ENCODE measurements at regions not wholly inside any gene's neighbourhood (a gene's known extent, or its start where the extent isn't known, plus 50 kb on each side); places are given as distances from the start of the nearest gene placed in this dataset.

GRCh38 chr6:169385237-169385880 is 131.7 kb upstream of the THBS2 start:
- H3K4me1 Mint-ChIP-seq: no peaks in the 10 kb centered on the region
- H3K36me3 Mint-ChIP-seq (ENCODE audit: low read depth): no peaks in the 10 kb centered on the region
- peaks cover 8% of the 10 kb centered on the region for H3K27me3 Mint-ChIP-seq

DNA sequence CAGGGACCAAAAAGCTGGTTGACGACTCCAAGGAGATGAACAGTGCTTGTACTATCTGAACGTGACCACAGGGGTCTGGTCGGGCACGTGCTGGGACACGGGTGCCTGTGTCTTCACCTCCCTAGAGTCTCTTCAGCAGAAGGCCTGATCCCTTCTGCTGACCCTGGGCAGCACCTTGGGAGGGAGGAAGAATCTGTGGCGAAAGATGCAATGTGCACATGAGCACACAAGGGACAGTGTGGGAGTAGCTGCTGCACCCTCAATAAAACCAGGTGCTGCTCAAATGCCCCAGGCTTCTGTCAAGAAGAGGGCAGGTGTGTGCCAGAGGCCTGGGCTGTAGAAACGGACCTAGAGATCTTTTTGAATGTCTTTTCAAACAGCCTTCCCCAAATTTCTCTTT is 130.6 kb upstream of the THBS2 start:
- Mint-ChIP-seq H3K9me3 (peaks cover 4% of the 10 kb centered on the region), H3K4me1 (no peaks in the 10 kb centered on the region), H3K27me3 (peaks cover 10% of the 10 kb centered on the region), H3K36me3 (ENCODE audit: low read depth) (no peaks in the 10 kb centered on the region), H3K4me3 (no peak overlapping the region), H3K27ac (no peak overlapping the region)
- no peak for ATAC-seq (replicated peaks)

More at GRCh38 chr6:169385237-169385880, 131.7 kb upstream of the THBS2 start:
- Mint-ChIP-seq H3K4me3 (no peak overlapping the region), H3K27ac (no peak overlapping the region), H3K9me3 (peaks cover 11% of the 10 kb centered on the region)
- no peak for ATAC-seq (replicated peaks)

GRCh38 chr6:169383265-169383664 is 129.6 kb upstream of the THBS2 start:
- Mint-ChIP-seq H3K27me3 (peaks cover 15% of the 10 kb centered on the region), H3K4me1 (no peaks in the 10 kb centered on the region), H3K9me3 (peaks cover 4% of the 10 kb centered on the region), H3K27ac (no peak overlapping the region), H3K36me3 (ENCODE audit: low read depth) (no peaks in the 10 kb centered on the region), H3K4me3 (no peak overlapping the region)
- no peak for ATAC-seq (replicated peaks)

DNA sequence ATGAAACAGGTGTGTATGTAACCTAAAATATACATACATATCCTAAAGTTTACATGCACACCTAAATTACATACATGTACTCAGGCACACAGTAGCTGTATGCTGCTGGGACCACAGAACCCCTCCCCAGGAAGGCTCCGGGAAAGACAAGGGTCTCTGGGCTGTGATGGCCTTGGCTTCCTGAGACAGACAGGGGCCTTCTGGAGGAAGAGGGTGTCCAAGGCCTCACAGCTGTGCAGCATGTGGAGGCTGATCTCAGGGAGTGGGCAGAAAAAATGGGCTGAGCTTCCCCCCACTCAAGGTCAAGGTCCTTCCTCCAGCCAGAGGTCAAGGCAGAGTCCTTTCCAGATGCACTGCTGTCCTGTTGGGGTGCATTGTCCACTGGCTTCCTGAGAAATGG is 129.1 kb upstream of the THBS2 start:
- H3K9me3 Mint-ChIP-seq: peaks cover 4% of the 10 kb centered on the region
- H3K27me3 Mint-ChIP-seq: peaks cover 13% of the 10 kb centered on the region
- H3K4me3 Mint-ChIP-seq: no peak overlapping the region
- H3K36me3 Mint-ChIP-seq (ENCODE audit: low read depth): no peaks in the 10 kb centered on the region
- ATAC-seq (replicated peaks): no peak
- no peaks in the 10 kb centered on the region for H3K4me1 Mint-ChIP-seq
- no peak overlapping the region for H3K27ac Mint-ChIP-seq

DNA sequence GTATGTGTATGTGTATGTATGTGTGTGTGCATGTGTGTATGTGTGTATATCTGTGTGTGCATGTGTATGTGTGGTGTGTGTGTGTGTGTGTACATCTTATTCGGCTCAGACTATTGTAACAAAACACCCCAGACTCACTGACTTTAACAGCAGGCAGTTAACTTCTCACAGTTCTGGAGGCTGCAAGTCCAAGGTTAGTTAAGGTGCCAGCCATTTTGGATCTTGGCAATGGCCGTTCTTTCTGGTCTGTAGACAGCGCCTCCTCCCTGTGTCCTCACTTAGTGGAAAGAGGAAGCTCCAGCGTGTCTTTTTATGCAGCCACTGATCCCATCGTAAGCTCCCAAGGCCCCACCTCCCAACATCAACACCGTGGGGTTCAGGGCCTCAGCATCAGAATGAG is 128.3 kb upstream of the THBS2 start:
- no peaks in the 10 kb centered on the region for H3K4me1 Mint-ChIP-seq
- no peak overlapping the region for H3K27ac Mint-ChIP-seq
- peaks cover 10% of the 10 kb centered on the region for H3K27me3 Mint-ChIP-seq
- ATAC-seq (replicated peaks): no peak
- peaks cover 4% of the 10 kb centered on the region for H3K9me3 Mint-ChIP-seq
- no peaks in the 10 kb centered on the region for H3K36me3 Mint-ChIP-seq (ENCODE audit: low read depth)
- no peak overlapping the region for H3K4me3 Mint-ChIP-seq

GRCh38 chr6:169380493-169380892 is 126.8 kb upstream of the THBS2 start:
- H3K4me1 Mint-ChIP-seq: no peaks in the 10 kb centered on the region
- H3K9me3 Mint-ChIP-seq: peaks cover 9% of the 10 kb centered on the region
- peaks cover 15% of the 10 kb centered on the region for H3K27me3 Mint-ChIP-seq
- no peak overlapping the region for H3K4me3 Mint-ChIP-seq
- H3K27ac Mint-ChIP-seq: no peak overlapping the region
- peaks cover 5% of the 10 kb centered on the region for H3K36me3 Mint-ChIP-seq (ENCODE audit: low read depth)
- ATAC-seq (replicated peaks): no peak

DNA sequence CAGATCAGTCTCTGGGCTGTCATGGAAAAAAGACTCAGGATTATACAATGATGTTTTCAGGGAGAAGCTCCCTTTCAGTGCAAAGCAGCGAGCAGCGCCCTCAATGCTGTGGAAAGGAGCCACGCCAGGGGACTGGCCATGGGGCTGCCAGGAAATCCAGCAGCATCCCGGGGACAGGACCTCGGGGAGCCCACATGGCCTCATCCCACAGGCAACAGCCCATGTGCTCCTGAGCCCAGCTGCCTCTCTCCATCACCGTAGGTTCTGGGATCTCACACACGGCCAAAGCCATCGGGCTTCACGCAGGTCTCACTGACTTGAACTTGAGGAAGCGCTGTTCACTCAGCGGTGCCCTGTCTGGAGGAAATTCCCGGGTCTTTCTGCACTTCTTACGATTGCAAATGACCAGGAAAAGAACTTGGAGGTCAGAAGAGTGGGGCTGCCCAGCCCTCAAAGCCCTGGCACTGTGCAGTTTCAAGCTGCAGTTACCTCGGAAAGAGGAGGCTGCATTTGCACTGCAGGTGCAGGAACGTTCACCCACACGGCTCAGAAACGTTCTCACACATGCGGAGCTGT is 125.9 kb upstream of the THBS2 start:
- no peaks in the 10 kb centered on the region for H3K4me1 Mint-ChIP-seq
- no peak for ATAC-seq (replicated peaks)

DNA sequence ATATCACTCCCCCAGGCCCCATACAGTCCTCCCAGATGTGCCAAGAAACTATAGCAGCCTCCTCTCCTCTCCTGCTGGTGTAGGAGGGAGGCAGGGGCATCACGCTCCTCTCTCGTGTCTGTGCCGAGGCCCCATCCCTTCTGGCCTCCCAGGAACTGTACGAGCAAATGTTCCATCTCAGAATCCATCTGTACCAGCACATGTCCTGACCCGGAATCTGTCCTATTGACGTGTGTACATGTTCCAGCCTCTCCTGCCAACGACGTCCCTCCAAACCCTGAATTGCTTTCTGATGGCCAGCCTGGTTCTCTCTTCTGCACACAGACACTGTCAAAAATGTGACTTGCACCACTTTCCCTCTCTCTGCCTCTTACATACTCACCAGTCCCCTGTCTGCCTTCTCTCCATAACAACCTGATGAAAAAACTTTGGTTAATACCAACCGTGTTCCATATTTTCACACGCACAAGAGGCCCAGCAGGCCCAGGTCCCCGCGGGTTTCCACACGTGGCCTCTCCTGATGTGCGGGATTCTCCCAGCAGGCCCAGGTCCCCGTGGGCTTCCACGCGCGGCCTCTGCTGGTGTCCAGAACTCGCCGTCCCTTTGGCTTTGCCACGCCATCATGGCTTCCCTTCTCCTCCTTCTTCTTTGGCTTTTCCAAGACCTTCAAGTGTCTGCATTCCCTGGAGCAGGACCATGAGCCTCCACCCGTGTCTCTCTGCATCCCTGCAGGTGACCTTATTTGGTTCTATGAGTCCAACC is 125.2 kb upstream of the THBS2 start:
- Mint-ChIP-seq H3K4me1 (no peaks in the 10 kb centered on the region), H3K27me3 (peaks cover 15% of the 10 kb centered on the region), H3K27ac (no peak overlapping the region), H3K36me3 (ENCODE audit: low read depth) (peaks cover 5% of the 10 kb centered on the region), H3K4me3 (no peak overlapping the region), H3K9me3 (peaks cover 5% of the 10 kb centered on the region)
- no peak for ATAC-seq (replicated peaks)

More for the DNA sequence above, 125.9 kb upstream of the THBS2 start:
- Mint-ChIP-seq H3K36me3 (ENCODE audit: low read depth) (peaks cover 5% of the 10 kb centered on the region), H3K27me3 (peaks cover 15% of the 10 kb centered on the region), H3K9me3 (peaks cover 9% of the 10 kb centered on the region), H3K4me3 (no peak overlapping the region), H3K27ac (no peak overlapping the region)

DNA sequence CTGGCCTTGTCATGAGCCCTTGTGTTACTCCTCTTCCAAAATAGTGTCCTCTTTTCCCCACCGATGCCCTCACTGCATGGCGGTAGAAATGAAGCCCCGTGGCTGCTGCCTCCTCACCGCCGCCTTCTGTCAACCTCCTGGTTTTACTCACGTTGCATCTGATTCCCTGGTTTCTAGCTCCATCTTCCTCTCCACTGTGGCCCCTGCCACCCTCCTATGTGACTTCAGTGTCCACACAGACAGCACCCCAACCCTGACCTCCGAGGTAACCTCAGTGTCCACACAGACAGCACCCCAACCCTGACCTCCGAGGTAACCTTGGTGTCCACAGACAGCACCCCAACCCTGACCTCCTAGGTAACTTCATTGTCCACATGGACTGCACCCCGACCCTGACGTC is 122.8 kb upstream of the THBS2 start:
- ATAC-seq (replicated peaks): no peak
- no peaks in the 10 kb centered on the region for H3K4me1 Mint-ChIP-seq
- no peak overlapping the region for H3K4me3 Mint-ChIP-seq
- H3K27ac Mint-ChIP-seq: no peak overlapping the region
- H3K9me3 Mint-ChIP-seq: peaks cover 5% of the 10 kb centered on the region
- H3K27me3 Mint-ChIP-seq: peaks cover 15% of the 10 kb centered on the region
- peaks cover 5% of the 10 kb centered on the region for H3K36me3 Mint-ChIP-seq (ENCODE audit: low read depth)

DNA sequence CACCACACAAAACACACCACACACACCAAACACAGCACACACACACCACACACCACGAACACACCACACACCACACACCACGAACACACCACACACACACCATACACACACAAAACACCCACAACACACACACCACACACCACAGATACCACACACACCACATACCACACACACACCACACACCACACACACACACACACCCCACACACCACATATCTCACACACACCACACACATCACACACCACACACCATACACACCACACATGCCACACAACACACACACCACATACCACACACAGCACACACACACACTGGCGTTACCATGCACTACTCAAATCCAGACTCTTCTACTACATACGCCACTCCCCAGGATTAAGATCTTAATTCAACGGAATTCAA is 118.9 kb upstream of the THBS2 start:
- Mint-ChIP-seq H3K4me3 (no peak overlapping the region), H3K4me1 (no peaks in the 10 kb centered on the region), H3K27ac (no peak overlapping the region), H3K27me3 (peaks cover 5% of the 10 kb centered on the region), H3K36me3 (ENCODE audit: low read depth) (peaks cover 5% of the 10 kb centered on the region), H3K9me3 (peaks cover 5% of the 10 kb centered on the region)
- no peak for ATAC-seq (replicated peaks)

GRCh38 chr6:169371344-169372127 is 117.9 kb upstream of the THBS2 start:
- peaks cover 3% of the 10 kb centered on the region for H3K9me3 Mint-ChIP-seq
- H3K27ac Mint-ChIP-seq: no peak overlapping the region
- H3K27me3 Mint-ChIP-seq: peaks cover 4% of the 10 kb centered on the region

GRCh38 chr6:169370666-169371343 is 117.2 kb upstream of the THBS2 start:
- no peak for ATAC-seq (replicated peaks)
- Mint-ChIP-seq H3K4me1 (no peaks in the 10 kb centered on the region), H3K9me3 (no peaks in the 10 kb centered on the region), H3K4me3 (no peak overlapping the region), H3K36me3 (ENCODE audit: low read depth) (no peaks in the 10 kb centered on the region), H3K27me3 (no peaks in the 10 kb centered on the region), H3K27ac (no peak overlapping the region)

More at GRCh38 chr6:169371344-169372127, 117.9 kb upstream of the THBS2 start:
- peak; percentile 36 for ATAC-seq (replicated peaks)
- H3K4me3 Mint-ChIP-seq: no peak overlapping the region
- H3K36me3 Mint-ChIP-seq (ENCODE audit: low read depth): peaks cover 3% of the 10 kb centered on the region
- H3K4me1 Mint-ChIP-seq: no peaks in the 10 kb centered on the region

DNA sequence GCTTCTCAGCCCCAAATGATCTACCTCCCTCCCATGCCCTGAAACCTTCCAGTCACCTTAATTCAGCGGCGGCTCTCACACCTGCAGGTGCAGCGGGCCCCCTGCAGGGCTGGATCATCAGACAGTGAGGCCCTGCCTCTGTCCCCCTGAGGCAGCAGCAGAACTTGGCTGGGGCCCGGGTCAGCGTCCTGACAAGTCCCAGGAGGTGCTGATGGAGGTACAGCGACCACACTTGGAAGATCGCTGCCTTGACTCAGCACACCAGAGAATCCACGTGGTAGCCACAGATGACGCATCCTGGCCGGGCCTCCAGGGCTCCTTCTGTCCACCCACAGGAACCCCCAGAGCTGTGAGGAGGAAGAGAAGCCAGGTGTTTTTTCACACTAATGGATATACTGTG is 116.4 kb upstream of the THBS2 start:
- peak; percentile 17 for ATAC-seq (replicated peaks)
- H3K4me1 Mint-ChIP-seq: no peaks in the 10 kb centered on the region
- H3K27me3 Mint-ChIP-seq: no peaks in the 10 kb centered on the region
- no peak overlapping the region for H3K4me3 Mint-ChIP-seq
- no peaks in the 10 kb centered on the region for H3K9me3 Mint-ChIP-seq
- no peak overlapping the region for H3K27ac Mint-ChIP-seq
- no peaks in the 10 kb centered on the region for H3K36me3 Mint-ChIP-seq (ENCODE audit: low read depth)

- Mint-ChIP-seq H3K4me3 (no peak overlapping the region), H3K4me1 (no peaks in the 10 kb centered on the region), H3K27me3 (no peaks in the 10 kb centered on the region), H3K27ac (no peak overlapping the region), H3K9me3 (no peaks in the 10 kb centered on the region), H3K36me3 (ENCODE audit: low read depth) (no peaks in the 10 kb centered on the region)
- no peak for ATAC-seq (replicated peaks)
Observed at GRCh38 chr6:169368200-169368599, 114.6 kb upstream of the THBS2 start.

All from activated T-helper 17 cell treated with anti-CD3 and anti-CD28 coated beads, Interleukin-2, amount 50 U/mL, for 72 hours (primary cell).